Lower leg skin (tissue), 4 donors: ENCODE measurements at regions not wholly inside any gene's neighbourhood (a gene's known extent, or its start where the extent isn't known, plus 50 kb on each side); places are given as distances from the start of the nearest gene placed in this dataset.

Experiments
- DNase-seq, 2 donors: peaks; one replicate each; pipeline ENCODE4 v3.0.0-alpha.2; 2019; ENCODE audit warnings: low spot score in 2 of 2
- H3K4me3 ChIP-seq: fragments of 200-600 bp; sonication (generic); 2 replicates; pipeline ENCODE4 v1.5.1; 2017; ENCODE audit warnings: mild to moderate bottlenecking, low read depth; ENCODE audit not compliant: poor library complexity, severe bottlenecking
- POLR2A ChIP-seq, 2 donors: fragments of 450-650 bp; IDR thresholded peaks; one replicate each; pipeline ENCODE4 v1.6.1; 2016 to 2017; ENCODE audit warnings: antibody characterized with exemption in 2 of 2, mild to moderate bottlenecking in 1 of 2, moderate library complexity in 1 of 2
- WGBS, 2 donors: methylation state at CpG; one replicate each; pipeline ENCODE4 v1.1.5; 2018; 5-methylcytosine and 5-hydroxymethylcytosine counted together
- intact Hi-C: fragments of 100-400 bp; cut with DNase I; formaldehyde crosslinking; loops from one replicate; pipeline ENCODE4 v1.15.0; 2023; ENCODE audit warnings: low total_unique reads
- TF ChIP-seq, protein P1 (sequence below), 3 donors: fragments of 450-650 bp; IDR thresholded peaks; one replicate each; pipeline ENCODE4 v1.5.1; 2016; ENCODE audit warnings: antibody characterized with exemption in 3 of 3, mild to moderate bottlenecking in 3 of 3, moderate library complexity in 2 of 3

DNA sequence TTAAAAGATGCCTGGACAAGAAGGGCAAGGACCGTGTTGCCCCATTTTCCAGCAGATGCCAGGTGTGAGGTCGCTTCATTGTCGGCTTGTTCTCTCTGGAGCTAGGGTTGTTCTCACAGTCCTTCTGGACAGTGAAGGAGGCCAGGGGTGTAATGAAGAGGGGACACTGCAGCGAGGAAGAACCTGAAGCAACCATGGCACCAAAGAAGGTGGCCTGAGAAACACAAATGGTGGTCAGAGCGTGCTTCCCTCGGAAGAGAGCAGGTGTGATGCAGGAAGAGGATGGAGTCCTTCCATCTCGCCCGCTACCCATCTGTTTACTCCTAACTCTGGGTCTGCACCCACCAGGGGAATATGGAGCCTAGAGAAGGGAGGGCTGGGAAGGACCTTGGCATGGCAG is 50.3 kb upstream of the TWIST2 start:
- no peak for DNase-seq
- H3K4me3 ChIP-seq, result no peak overlapping the region
- WGBS, 2 donors, result 92 to 97% methylated on average over 8 of the region's 8 CpGs
- TF ChIP-seq, protein P1, sequence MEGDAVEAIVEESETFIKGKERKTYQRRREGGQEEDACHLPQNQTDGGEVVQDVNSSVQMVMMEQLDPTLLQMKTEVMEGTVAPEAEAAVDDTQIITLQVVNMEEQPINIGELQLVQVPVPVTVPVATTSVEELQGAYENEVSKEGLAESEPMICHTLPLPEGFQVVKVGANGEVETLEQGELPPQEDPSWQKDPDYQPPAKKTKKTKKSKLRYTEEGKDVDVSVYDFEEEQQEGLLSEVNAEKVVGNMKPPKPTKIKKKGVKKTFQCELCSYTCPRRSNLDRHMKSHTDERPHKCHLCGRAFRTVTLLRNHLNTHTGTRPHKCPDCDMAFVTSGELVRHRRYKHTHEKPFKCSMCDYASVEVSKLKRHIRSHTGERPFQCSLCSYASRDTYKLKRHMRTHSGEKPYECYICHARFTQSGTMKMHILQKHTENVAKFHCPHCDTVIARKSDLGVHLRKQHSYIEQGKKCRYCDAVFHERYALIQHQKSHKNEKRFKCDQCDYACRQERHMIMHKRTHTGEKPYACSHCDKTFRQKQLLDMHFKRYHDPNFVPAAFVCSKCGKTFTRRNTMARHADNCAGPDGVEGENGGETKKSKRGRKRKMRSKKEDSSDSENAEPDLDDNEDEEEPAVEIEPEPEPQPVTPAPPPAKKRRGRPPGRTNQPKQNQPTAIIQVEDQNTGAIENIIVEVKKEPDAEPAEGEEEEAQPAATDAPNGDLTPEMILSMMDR (IDR thresholded peaks at IDR 0.05), result no peak
- TF ChIP-seq POLR2A (IDR thresholded peaks at IDR 0.05), result no peak
- intact Hi-C loops, result no loop called here
